ENCODE measurements at regions not wholly inside any gene's neighbourhood (a gene's known extent, or its start where the extent isn't known, plus 50 kb on each side); places are given as distances from the start of the nearest gene placed in this dataset.

GRCh38 chr16:5551909-5552308, 454.3 kb upstream of the EEF2KMT start:
- peak; percentile 54 for DNase-seq (ENCODE audit: low read depth)

GRCh38 chr16:5549802-5550201, 452.2 kb upstream of the EEF2KMT start:
- DNase-seq (ENCODE audit: low read depth), result peak; percentile 9

- DNase-seq (ENCODE audit: low read depth), result no peak
These were observed 443.8 kb upstream of the EEF2KMT start for GRCh38 chr16:5541356-5541755.

- DNase-seq (ENCODE audit: low read depth), result no peak
These were observed 439.8 kb upstream of the EEF2KMT start for GRCh38 chr16:5537347-5537746.

GRCh38 chr16:5533321-5533888, 435.8 kb upstream of the EEF2KMT start:
- DNase-seq (ENCODE audit: low read depth), result peak; percentile 20

GRCh38 chr16:5527817-5528216, 430.2 kb upstream of the EEF2KMT start:
- DNase-seq (ENCODE audit: low read depth), result no peak

- DNase-seq (ENCODE audit: low read depth), result no peak
These were observed 429.2 kb upstream of the EEF2KMT start for GRCh38 chr16:5526826-5527225.

GRCh38 chr16:5523829-5524228, 426.2 kb upstream of the EEF2KMT start:
- DNase-seq (ENCODE audit: low read depth), result no peak

- DNase-seq (ENCODE audit: low read depth), result no peak
These were observed 418.5 kb upstream of the EEF2KMT start for GRCh38 chr16:5516115-5516514.

- no peak for DNase-seq (ENCODE audit: low read depth)
These were observed 414.4 kb upstream of the EEF2KMT start for GRCh38 chr16:5512014-5512413.

GRCh38 chr16:5510819-5511370, 413.3 kb upstream of the EEF2KMT start:
- peak; percentile 7 for DNase-seq (ENCODE audit: low read depth)

GRCh38 chr16:5509794-5510193, 412.2 kb upstream of the EEF2KMT start:
- DNase-seq (ENCODE audit: low read depth), result peak; percentile 42

GRCh38 chr16:5509336-5509735, 411.7 kb upstream of the EEF2KMT start:
- DNase-seq (ENCODE audit: low read depth), result no peak

- no peak for DNase-seq (ENCODE audit: low read depth)
These were observed 410.8 kb upstream of the EEF2KMT start for GRCh38 chr16:5508371-5508770.

GRCh38 chr16:5506021-5506420, 408.4 kb upstream of the EEF2KMT start:
- DNase-seq (ENCODE audit: low read depth), result no peak

GRCh38 chr16:5505091-5505887, 407.7 kb upstream of the EEF2KMT start:
- DNase-seq (ENCODE audit: low read depth), result no peak

- peak; percentile 74 for DNase-seq (ENCODE audit: low read depth)
These were observed 406.6 kb upstream of the EEF2KMT start for GRCh38 chr16:5504064-5504781.

- DNase-seq (ENCODE audit: low read depth), result no peak
These were observed 405.3 kb upstream of the EEF2KMT start for GRCh38 chr16:5502944-5503343.

GRCh38 chr16:5502467-5502869, 404.9 kb upstream of the EEF2KMT start:
- peak; percentile 27 for DNase-seq (ENCODE audit: low read depth)

GRCh38 chr16:5500526-5500925, 402.9 kb upstream of the EEF2KMT start:
- DNase-seq (ENCODE audit: low read depth), result no peak

- DNase-seq (ENCODE audit: low read depth), result no peak
These were observed 401.0 kb upstream of the EEF2KMT start for GRCh38 chr16:5498562-5498961.

GRCh38 chr16:5496013-5496412, 398.4 kb upstream of the EEF2KMT start:
- DNase-seq (ENCODE audit: low read depth), result no peak

GRCh38 chr16:5490499-5490898, 392.9 kb upstream of the EEF2KMT start:
- peak; percentile 44 for DNase-seq (ENCODE audit: low read depth)

All from M059J (cell line).